ENCODE measurements at regions not wholly inside any gene's neighbourhood (a gene's known extent, or its start where the extent isn't known, plus 50 kb on each side); places are given as distances from the start of the nearest gene placed in this dataset.

DNA sequence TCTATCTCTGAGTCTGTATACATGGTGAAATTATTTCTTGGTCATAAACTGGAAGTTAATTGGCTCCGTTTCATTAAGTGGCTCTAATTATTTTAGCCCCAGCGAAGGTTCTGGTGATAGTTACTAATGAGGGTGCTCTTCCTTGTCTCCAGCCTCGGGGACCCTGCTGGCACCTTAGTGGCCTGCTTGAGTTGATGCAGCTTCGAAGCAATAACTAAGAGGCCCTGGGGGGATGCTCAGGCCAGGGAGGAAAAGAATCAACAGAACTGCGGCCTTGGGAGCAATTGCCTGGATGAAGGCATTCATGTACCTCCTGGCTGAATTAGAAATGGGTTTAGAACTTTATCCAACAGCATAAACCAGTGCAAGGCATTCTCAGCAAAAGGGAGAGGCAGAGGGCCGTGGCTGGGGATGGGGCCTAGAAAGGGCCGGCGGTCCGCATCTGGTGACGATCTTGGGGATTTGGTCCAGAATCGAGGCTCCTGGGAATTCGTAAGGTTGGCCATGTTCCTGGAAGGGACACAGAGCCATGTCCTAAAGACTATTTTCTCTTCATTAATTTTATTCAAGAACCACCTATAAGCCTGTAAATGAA lies 100.0 kb upstream of the AJAP1 start:
- H3K9me3 Mint-ChIP-seq (ENCODE audit: unreplicated experiment) = peaks cover 18% of the 10 kb centered on the region
- ChIA-PET CTCF (no interaction called here), POLR2A (no interaction called here)

DNA sequence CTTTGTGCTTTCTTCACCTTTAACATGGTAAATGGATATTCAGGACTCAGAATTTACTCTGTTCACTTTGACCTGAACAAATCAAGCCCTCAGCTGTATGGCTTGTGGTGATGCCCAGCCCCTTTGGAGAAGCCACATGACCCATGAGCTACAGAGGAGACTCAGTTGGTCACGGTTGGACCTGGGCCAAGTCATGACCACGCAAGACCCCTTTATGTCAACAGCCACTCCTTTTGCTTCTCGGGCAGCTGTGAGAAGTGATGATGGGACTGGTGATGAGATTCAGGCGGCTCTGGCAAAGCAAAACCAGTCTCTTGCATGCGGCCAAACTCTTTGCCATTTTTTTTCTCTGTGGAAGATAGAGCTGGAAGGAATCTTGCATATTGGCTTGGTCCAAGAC lies 96.5 kb upstream of the AJAP1 start:
- Mint-ChIP-seq H3K4me1 (ENCODE audit: insufficient read depth, unreplicated experiment) (no peaks in the 10 kb centered on the region), H3K9me3 (ENCODE audit: unreplicated experiment) (peaks cover 6% of the 10 kb centered on the region), H3K27ac (ENCODE audit: low read depth, unreplicated experiment) (no peak overlapping the region), H3K36me3 (ENCODE audit: insufficient read depth, unreplicated experiment) (no peaks in the 10 kb centered on the region), H3K4me3 (ENCODE audit: unreplicated experiment) (no peak overlapping the region), H3K27me3 (ENCODE audit: insufficient read depth, unreplicated experiment) (no peaks in the 10 kb centered on the region)
- no TSS peak for BruUV-seq (replicated peaks)
- TF ChIP-seq, protein P1, sequence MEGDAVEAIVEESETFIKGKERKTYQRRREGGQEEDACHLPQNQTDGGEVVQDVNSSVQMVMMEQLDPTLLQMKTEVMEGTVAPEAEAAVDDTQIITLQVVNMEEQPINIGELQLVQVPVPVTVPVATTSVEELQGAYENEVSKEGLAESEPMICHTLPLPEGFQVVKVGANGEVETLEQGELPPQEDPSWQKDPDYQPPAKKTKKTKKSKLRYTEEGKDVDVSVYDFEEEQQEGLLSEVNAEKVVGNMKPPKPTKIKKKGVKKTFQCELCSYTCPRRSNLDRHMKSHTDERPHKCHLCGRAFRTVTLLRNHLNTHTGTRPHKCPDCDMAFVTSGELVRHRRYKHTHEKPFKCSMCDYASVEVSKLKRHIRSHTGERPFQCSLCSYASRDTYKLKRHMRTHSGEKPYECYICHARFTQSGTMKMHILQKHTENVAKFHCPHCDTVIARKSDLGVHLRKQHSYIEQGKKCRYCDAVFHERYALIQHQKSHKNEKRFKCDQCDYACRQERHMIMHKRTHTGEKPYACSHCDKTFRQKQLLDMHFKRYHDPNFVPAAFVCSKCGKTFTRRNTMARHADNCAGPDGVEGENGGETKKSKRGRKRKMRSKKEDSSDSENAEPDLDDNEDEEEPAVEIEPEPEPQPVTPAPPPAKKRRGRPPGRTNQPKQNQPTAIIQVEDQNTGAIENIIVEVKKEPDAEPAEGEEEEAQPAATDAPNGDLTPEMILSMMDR (IDR thresholded peaks at IDR 0.05; ENCODE audit: unreplicated experiment) = no peak
- intact Hi-C loops (cut with micrococcal nuclease) = no loop called here
- DNase-seq (ENCODE audit: unreplicated experiment) = no peak
- ChIA-PET CTCF (no interaction called here), POLR2A (no interaction called here)

More for the DNA sequence above, 100.0 kb upstream of the AJAP1 start:
- no peaks in the 10 kb centered on the region for H3K4me1 Mint-ChIP-seq (ENCODE audit: insufficient read depth, unreplicated experiment)
- DNase-seq (ENCODE audit: unreplicated experiment) = no peak
- H3K27ac Mint-ChIP-seq (ENCODE audit: low read depth, unreplicated experiment) = no peak overlapping the region
- no peaks in the 10 kb centered on the region for H3K27me3 Mint-ChIP-seq (ENCODE audit: insufficient read depth, unreplicated experiment)
- no peak overlapping the region for H3K4me3 Mint-ChIP-seq (ENCODE audit: unreplicated experiment)
- H3K36me3 Mint-ChIP-seq (ENCODE audit: insufficient read depth, unreplicated experiment) = no peaks in the 10 kb centered on the region
- no TSS peak for BruUV-seq (replicated peaks)
- TF ChIP-seq, protein P1 (IDR thresholded peaks at IDR 0.05; ENCODE audit: unreplicated experiment) = no peak
- intact Hi-C loops (cut with micrococcal nuclease) = no loop called here

DNA sequence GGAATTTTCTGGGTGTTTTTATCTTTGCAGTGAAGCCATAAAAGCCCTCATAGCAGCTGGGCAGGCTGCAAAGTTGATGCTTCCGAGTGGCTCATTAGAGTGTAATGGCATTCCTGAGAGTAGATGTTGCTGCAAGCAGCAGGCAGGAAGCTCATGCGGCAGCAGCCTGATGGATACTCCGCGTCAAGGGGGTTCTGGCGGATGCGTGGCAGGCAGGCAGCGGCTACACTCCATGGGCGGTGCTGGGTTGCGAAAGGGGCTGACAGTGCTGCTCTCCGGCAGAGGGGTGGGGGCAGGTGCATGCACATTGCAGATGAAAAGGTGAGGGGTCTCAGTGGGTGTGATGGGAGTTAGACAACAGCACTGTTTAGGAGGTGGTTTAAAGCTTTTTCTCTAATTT lies 93.2 kb upstream of the AJAP1 start:
- Mint-ChIP-seq H3K36me3 (ENCODE audit: insufficient read depth, unreplicated experiment) (no peaks in the 10 kb centered on the region), H3K9me3 (ENCODE audit: unreplicated experiment) (no peaks in the 10 kb centered on the region), H3K4me1 (ENCODE audit: insufficient read depth, unreplicated experiment) (no peaks in the 10 kb centered on the region), H3K4me3 (ENCODE audit: unreplicated experiment) (no peak overlapping the region), H3K27ac (ENCODE audit: low read depth, unreplicated experiment) (no peak overlapping the region), H3K27me3 (ENCODE audit: insufficient read depth, unreplicated experiment) (no peaks in the 10 kb centered on the region)
- TF ChIP-seq, protein P1 (IDR thresholded peaks at IDR 0.05; ENCODE audit: unreplicated experiment) = no peak
- intact Hi-C loops (cut with micrococcal nuclease) = no loop called here
- no TSS peak for BruUV-seq (replicated peaks)
- POLR2A ChIA-PET = no interaction called here
- no peak for DNase-seq (ENCODE audit: unreplicated experiment)
- CTCF ChIA-PET = no interaction called here

DNA sequence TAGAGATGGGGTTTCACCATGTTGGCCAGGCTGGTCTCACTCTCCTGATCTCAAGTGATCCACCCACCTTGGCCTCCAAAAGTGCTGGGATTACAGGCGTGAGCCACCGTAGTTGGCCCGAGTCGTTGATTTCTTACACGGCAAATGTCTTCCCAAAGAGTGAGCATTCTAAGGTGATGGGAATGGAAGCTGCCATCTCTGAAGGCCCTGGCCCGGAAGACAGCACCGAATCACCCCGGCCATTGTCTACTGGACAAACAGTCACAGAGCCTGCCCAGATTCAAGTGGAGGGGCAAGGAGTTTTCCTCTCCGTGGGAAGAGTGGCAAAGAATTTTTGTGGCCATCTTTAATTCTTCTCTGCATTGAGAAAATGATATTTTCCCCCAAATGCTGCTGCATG lies 92.1 kb upstream of the AJAP1 start:
- no peak overlapping the region for H3K4me3 Mint-ChIP-seq (ENCODE audit: unreplicated experiment)
- TF ChIP-seq, protein P1 (IDR thresholded peaks at IDR 0.05; ENCODE audit: unreplicated experiment) = no peak
- no peaks in the 10 kb centered on the region for H3K9me3 Mint-ChIP-seq (ENCODE audit: unreplicated experiment)
- ChIA-PET POLR2A (no interaction called here), CTCF (no interaction called here)
- intact Hi-C loops (cut with micrococcal nuclease) = no loop called here
- H3K36me3 Mint-ChIP-seq (ENCODE audit: insufficient read depth, unreplicated experiment) = no peaks in the 10 kb centered on the region
- no peaks in the 10 kb centered on the region for H3K27me3 Mint-ChIP-seq (ENCODE audit: insufficient read depth, unreplicated experiment)
- no TSS peak for BruUV-seq (replicated peaks)
- no peak overlapping the region for H3K27ac Mint-ChIP-seq (ENCODE audit: low read depth, unreplicated experiment)
- no peak for DNase-seq (ENCODE audit: unreplicated experiment)
- H3K4me1 Mint-ChIP-seq (ENCODE audit: insufficient read depth, unreplicated experiment) = no peaks in the 10 kb centered on the region

Measured in MCF 10A (cell line).